Activated T-helper 2 cell treated with anti-CD3 and anti-CD28 coated beads, Interferon-gamma antibody, Interleukin-2, Interleukin-4, amounts not matched to agents 10 μg/mL and 5 μg/mL and 100 μg/mL, durations not matched to agents 14 hours and 24 hours and 36 hours (primary cell): ENCODE measurements at regions not wholly inside any gene's neighbourhood (a gene's known extent, or its start where the extent isn't known, plus 50 kb on each side); places are given as distances from the start of the nearest gene placed in this dataset.
"Not testable (repeated sequence)": the region's sequence is repeated elsewhere in the genome, so short reads cannot be mapped to it uniquely, and the experiment has no call there.

Source experiments
- DNase-seq: peaks from one replicate; pipeline ENCODE4 v3.0.0; 2021; ENCODE audit warnings: low spot score
- H3K27ac Mint-ChIP-seq: one replicate; pipeline ENCODE4 v1.8.0; 2021; ENCODE audit warnings: mixed read lengths
- H3K27me3 Mint-ChIP-seq: one replicate; pipeline ENCODE4 v1.8.0; 2021; ENCODE audit warnings: low read depth, mixed read lengths
- H3K36me3 Mint-ChIP-seq: one replicate; pipeline ENCODE4 v1.8.0; 2021; ENCODE audit warnings: low read depth, mixed read lengths
- H3K4me1 Mint-ChIP-seq: one replicate; pipeline ENCODE4 v1.8.0; 2021; ENCODE audit warnings: low read depth, mixed read lengths
- H3K4me3 Mint-ChIP-seq: one replicate; pipeline ENCODE4 v1.8.0; 2021; ENCODE audit warnings: low read depth, mild to moderate bottlenecking, moderate library complexity, mixed read lengths
- H3K9me3 Mint-ChIP-seq: one replicate; pipeline ENCODE4 v1.8.0; 2021; ENCODE audit warnings: mixed read lengths
- intact Hi-C: fragments of 100-400 bp; cut with micrococcal nuclease; formaldehyde crosslinking; loops from one replicate; pipeline ENCODE4 v1.15.1; 2023

- intact Hi-C loops = no loop called here
- Mint-ChIP-seq H3K27me3 (no peaks in the 10 kb centered on the region), H3K27ac (no peak overlapping the region), H3K4me1 (no peaks in the 10 kb centered on the region), H3K4me3 (no peak overlapping the region), H3K9me3 (peaks cover 10% of the 10 kb centered on the region), H3K36me3 (no peaks in the 10 kb centered on the region)
- no peak for DNase-seq
Measured at GRCh38 chr7:125927556-125927955, 997.9 kb upstream of the POT1 start.

DNA sequence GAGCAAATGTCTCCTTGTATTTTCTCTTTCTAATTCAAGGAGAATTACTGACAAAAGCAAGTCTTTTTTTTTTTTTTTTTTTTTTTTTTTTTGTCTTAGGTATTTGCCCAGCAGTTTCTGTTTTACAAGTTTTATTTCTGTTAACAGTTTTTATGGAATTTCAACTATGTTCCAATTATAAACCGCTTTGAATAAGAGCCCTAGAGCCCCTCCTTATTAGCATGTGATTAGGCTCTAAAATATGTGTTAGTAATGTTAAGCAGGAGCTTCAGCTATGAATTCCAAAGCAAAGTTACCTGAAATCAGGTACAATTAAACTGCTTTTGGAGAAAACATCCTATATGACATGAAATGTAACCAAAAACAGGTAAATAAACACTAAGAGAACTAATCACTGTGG lies 997.0 kb upstream of the POT1 start:
- Mint-ChIP-seq H3K4me3 (no peak overlapping the region), H3K27me3 (no peaks in the 10 kb centered on the region), H3K36me3 (no peaks in the 10 kb centered on the region), H3K4me1 (no peaks in the 10 kb centered on the region), H3K27ac (no peak overlapping the region), H3K9me3 (peaks cover 10% of the 10 kb centered on the region)
- DNase-seq = no peak
- intact Hi-C loops = no loop called here

GRCh38 chr7:125924037-125924436 lies 994.4 kb upstream of the POT1 start:
- H3K9me3 Mint-ChIP-seq = peaks cover 12% of the 10 kb centered on the region
- H3K4me1 Mint-ChIP-seq = no peaks in the 10 kb centered on the region
- no peak overlapping the region for H3K27ac Mint-ChIP-seq
- H3K4me3 Mint-ChIP-seq = no peak overlapping the region
- intact Hi-C loops = no loop called here
- H3K36me3 Mint-ChIP-seq = no peaks in the 10 kb centered on the region
- no peaks in the 10 kb centered on the region for H3K27me3 Mint-ChIP-seq
- DNase-seq = no peak

DNA sequence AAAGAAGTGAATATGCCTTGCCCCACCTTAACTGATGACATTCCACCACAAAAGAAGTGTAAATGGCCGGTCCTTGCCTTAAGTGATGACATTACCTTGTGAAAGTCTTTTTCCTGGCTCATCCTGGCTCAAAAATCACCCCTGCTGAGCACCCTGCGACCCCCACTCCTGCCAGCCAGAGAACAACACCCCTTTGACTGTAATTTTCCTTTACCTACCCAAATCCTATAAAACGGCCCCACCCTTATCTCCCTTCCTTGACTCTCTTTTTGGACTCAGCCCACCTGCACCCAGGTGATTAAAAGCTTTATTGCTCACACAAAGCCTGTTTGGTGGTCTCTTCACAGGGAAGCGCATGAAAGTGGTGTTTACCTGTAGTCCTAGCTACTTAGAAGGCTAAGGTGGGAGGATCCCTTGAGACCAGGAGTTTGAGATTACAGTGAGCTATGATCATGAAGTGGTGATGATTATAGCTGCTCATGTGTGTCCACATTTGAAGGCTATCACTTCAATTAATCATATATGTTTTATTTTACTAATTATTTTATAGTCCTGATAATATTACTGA lies 985.8 kb upstream of the POT1 start:
- H3K4me3 Mint-ChIP-seq, H3K27me3 Mint-ChIP-seq, H3K4me1 Mint-ChIP-seq, H3K27ac Mint-ChIP-seq, H3K36me3 Mint-ChIP-seq, DNase-seq, intact Hi-C loops: not testable (repeated sequence)
- peaks cover 48% of the 10 kb centered on the region for H3K9me3 Mint-ChIP-seq

- no peaks in the 10 kb centered on the region for H3K36me3 Mint-ChIP-seq
- DNase-seq = no peak
- peaks cover 33% of the 10 kb centered on the region for H3K9me3 Mint-ChIP-seq
- no peaks in the 10 kb centered on the region for H3K27me3 Mint-ChIP-seq
- intact Hi-C loops = no loop called here
- no peaks in the 10 kb centered on the region for H3K4me1 Mint-ChIP-seq
- H3K4me3 Mint-ChIP-seq = no peak overlapping the region
- no peak overlapping the region for H3K27ac Mint-ChIP-seq
Measured at GRCh38 chr7:125908711-125909110, 979.1 kb upstream of the POT1 start.

DNA sequence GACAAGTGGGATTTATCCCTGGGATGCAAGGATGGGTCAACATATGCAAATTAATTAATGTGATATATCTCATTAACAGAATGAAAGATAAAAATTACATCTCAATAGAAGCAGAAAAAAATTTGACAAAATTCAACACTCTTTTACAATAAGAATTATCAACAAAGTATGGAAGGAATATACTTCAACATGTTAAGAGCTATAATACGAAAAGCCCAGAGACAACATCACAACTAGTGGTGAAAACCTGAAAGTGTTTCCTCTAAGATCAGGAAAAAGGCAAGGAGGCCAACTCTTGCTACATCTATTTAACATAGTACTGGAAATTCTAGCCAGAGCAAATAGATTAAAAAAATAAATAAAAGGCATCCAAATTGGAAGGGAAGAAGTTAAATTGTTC lies 970.0 kb upstream of the POT1 start:
- intact Hi-C loops = no loop called here
- no peaks in the 10 kb centered on the region for H3K4me1 Mint-ChIP-seq
- DNase-seq = no peak
- no peaks in the 10 kb centered on the region for H3K27me3 Mint-ChIP-seq
- H3K4me3 Mint-ChIP-seq = no peak overlapping the region
- H3K9me3 Mint-ChIP-seq = peaks cover 13% of the 10 kb centered on the region
- H3K36me3 Mint-ChIP-seq = no peaks in the 10 kb centered on the region
- no peak overlapping the region for H3K27ac Mint-ChIP-seq

GRCh38 chr7:125892434-125892833 lies 962.8 kb upstream of the POT1 start:
- no peak overlapping the region for H3K27ac Mint-ChIP-seq
- H3K4me3 Mint-ChIP-seq = no peak overlapping the region
- no peaks in the 10 kb centered on the region for H3K27me3 Mint-ChIP-seq
- H3K36me3 Mint-ChIP-seq = no peaks in the 10 kb centered on the region
- intact Hi-C loops = no loop called here
- H3K4me1 Mint-ChIP-seq = no peaks in the 10 kb centered on the region
- H3K9me3 Mint-ChIP-seq = peaks cover 11% of the 10 kb centered on the region
- DNase-seq = no peak

DNA sequence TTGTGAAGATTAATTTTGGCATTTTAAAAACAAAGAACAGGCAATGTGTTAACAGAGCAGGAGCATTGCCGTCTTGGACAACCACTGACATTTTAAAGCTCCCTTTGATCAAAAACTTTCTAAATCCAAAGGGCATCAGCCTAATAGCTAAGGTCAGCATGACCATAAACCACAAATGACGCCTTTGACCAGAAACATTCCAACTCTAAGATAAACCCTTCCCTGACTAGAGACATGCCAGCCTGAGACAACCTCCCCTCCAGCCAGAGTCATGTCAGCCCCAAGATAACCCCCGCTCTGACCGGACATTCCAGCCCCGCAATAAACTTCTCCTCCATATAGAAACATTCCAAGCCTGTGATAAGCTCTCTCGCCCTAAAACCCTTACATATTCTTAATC lies 949.4 kb upstream of the POT1 start:
- Mint-ChIP-seq H3K9me3 (peaks cover 6% of the 10 kb centered on the region), H3K27ac (no peak overlapping the region), H3K4me3 (no peak overlapping the region), H3K36me3 (no peaks in the 10 kb centered on the region), H3K4me1 (no peaks in the 10 kb centered on the region), H3K27me3 (no peaks in the 10 kb centered on the region)
- intact Hi-C loops = no loop called here
- DNase-seq = no peak

- no peaks in the 10 kb centered on the region for H3K4me1 Mint-ChIP-seq
- no peak for DNase-seq
- H3K27ac Mint-ChIP-seq = no peak overlapping the region
- H3K27me3 Mint-ChIP-seq = no peaks in the 10 kb centered on the region
- peaks cover 6% of the 10 kb centered on the region for H3K9me3 Mint-ChIP-seq
- no peak overlapping the region for H3K4me3 Mint-ChIP-seq
- intact Hi-C loops = no loop called here
- no peaks in the 10 kb centered on the region for H3K36me3 Mint-ChIP-seq
Measured at GRCh38 chr7:125878235-125878956, 948.8 kb upstream of the POT1 start.

- H3K27ac Mint-ChIP-seq = no peak overlapping the region
- no peak for DNase-seq
- peaks cover 6% of the 10 kb centered on the region for H3K9me3 Mint-ChIP-seq
- no peaks in the 10 kb centered on the region for H3K4me1 Mint-ChIP-seq
- intact Hi-C loops = no loop called here
- H3K4me3 Mint-ChIP-seq = no peak overlapping the region
- H3K36me3 Mint-ChIP-seq = no peaks in the 10 kb centered on the region
- no peaks in the 10 kb centered on the region for H3K27me3 Mint-ChIP-seq
Measured at GRCh38 chr7:125877246-125877645, 947.6 kb upstream of the POT1 start.

DNA sequence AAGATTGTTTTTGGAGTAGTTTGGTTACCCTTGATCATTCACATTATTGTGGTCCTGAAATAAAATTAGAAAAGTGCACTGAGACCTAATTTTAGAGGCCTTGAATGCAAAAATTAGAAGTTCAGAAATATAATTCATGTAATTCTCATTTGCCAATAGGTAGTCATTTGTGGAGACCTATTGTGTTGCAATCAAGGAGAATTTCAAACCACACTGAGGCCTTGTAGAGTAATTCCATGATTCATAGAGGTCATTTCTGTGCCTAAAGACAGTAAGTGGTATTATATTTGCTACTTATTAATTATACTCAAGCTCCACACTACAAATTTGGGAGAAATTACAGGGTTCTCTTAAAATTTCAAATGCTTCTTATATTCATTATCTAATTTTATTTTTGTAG lies 946.8 kb upstream of the POT1 start:
- Mint-ChIP-seq H3K4me3 (no peak overlapping the region), H3K9me3 (peaks cover 6% of the 10 kb centered on the region), H3K27ac (no peak overlapping the region), H3K27me3 (no peaks in the 10 kb centered on the region), H3K4me1 (no peaks in the 10 kb centered on the region), H3K36me3 (no peaks in the 10 kb centered on the region)
- intact Hi-C loops = no loop called here
- no peak for DNase-seq

DNA sequence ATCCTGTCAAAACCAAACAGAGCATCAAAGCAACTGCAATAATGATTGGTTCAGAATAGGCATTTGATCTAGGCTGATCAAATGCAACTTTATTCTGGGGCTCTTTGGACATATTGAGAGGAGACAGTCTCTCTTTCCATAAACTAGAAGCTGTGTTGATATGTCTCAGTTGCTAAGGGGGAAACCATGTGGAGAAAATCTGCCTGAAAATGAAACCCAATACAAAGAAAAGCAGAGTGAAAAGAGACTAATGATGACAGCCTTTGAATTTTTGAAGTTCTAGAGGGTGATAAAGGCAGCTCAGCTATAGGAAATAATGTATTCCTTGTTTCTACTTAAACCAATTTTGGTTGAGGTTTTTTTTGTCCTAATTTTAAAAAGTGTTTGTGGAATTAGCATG lies 941.8 kb upstream of the POT1 start:
- intact Hi-C loops = no loop called here
- Mint-ChIP-seq H3K4me1 (no peaks in the 10 kb centered on the region), H3K4me3 (no peak overlapping the region), H3K27ac (no peak overlapping the region), H3K27me3 (no peaks in the 10 kb centered on the region), H3K36me3 (no peaks in the 10 kb centered on the region), H3K9me3 (peaks cover 11% of the 10 kb centered on the region)
- no peak for DNase-seq

GRCh38 chr7:125857606-125858005 lies 928.0 kb upstream of the POT1 start:
- intact Hi-C loops = no loop called here
- H3K36me3 Mint-ChIP-seq = no peaks in the 10 kb centered on the region
- DNase-seq = no peak
- no peak overlapping the region for H3K4me3 Mint-ChIP-seq
- H3K9me3 Mint-ChIP-seq = peaks cover 13% of the 10 kb centered on the region
- no peak overlapping the region for H3K27ac Mint-ChIP-seq
- no peaks in the 10 kb centered on the region for H3K27me3 Mint-ChIP-seq
- no peaks in the 10 kb centered on the region for H3K4me1 Mint-ChIP-seq

DNA sequence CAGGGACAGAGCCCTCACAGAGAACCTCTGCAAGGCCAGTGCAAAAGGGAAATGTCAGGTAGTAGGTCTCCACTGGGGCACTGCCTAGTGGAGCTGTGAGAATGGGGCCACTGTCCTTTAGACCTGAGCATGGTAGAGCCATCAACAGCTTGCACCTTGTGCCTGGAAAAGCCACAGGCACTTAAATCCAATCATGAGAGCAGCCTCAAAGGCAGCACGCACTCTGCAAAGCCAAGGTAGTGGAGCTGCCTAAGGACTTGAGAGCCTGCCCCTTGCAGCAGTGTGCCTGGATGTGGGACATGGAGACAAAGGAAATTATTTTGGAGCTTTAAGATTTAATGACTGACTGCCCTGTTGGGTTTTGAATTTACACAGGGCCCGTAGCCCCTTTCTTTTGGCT lies 918.5 kb upstream of the POT1 start:
- Mint-ChIP-seq H3K4me1 (no peaks in the 10 kb centered on the region), H3K4me3 (no peak overlapping the region), H3K36me3 (no peaks in the 10 kb centered on the region), H3K27me3 (no peaks in the 10 kb centered on the region), H3K9me3 (peaks cover 47% of the 10 kb centered on the region), H3K27ac (no peak overlapping the region)
- no peak for DNase-seq
- intact Hi-C loops = no loop called here
